Panc1 (cell line): ENCODE measurements at regions not wholly inside any gene's neighbourhood (a gene's known extent, or its start where the extent isn't known, plus 50 kb on each side); places are given as distances from the start of the nearest gene placed in this dataset.

Source experiments
- ATAC-seq: fragments of 200-7000 bp; cut with Tn5 transposase; 2 replicates; pipeline ENCODE4 v1.9.1; 2020; ENCODE audit warnings: mild to moderate bottlenecking, moderate library complexity
- BruUV-seq: library from RNA; stranded (reverse); fragments of 400-500 nt; replicated peaks from 2 replicates; lab custom pipeline; 2021; lab: Mats Ljungman, UMichigan
- CTCF ChIA-PET: fragments of 300-600 bp; sonication (Branson Sonifier 250); formaldehyde crosslinking; loops from one replicate; lab custom pipeline; 2022; ENCODE audit warnings: antibody characterized with exemption; lab: Charles Lee
- POLR2A ChIA-PET: fragments of 300-600 bp; sonication (Branson Sonifier 250); formaldehyde crosslinking; loops from one replicate; lab custom pipeline; 2022; ENCODE audit warnings: antibody characterized with exemption; lab: Charles Lee
- DNase-seq: peaks from one replicate; pipeline ENCODE4 v3.0.0-alpha.2; 2010; ENCODE audit warnings: low read depth, low spot score
- H3K27ac ChIP-seq: 2 replicates; pipeline ENCODE4 v1.5.1; 2011; ENCODE audit warnings: mild to moderate bottlenecking, low read length, inconsistent platforms
- H3K27me3 ChIP-seq: fragments of 200-500 bp; sonication (Bioruptor generic); 2 replicates; pipeline ENCODE4 v1.6.0; 2014; ENCODE audit warnings: low read length, inconsistent platforms; ENCODE audit not compliant: control insufficient read depth, insufficient read depth
- H3K36me3 ChIP-seq: fragments of 200-500 bp; sonication (Bioruptor generic); 2 replicates; pipeline ENCODE4 v1.5.1; 2014; ENCODE audit warnings: inconsistent platforms, mild to moderate bottlenecking, low read length, moderate library complexity; ENCODE audit not compliant: control insufficient read depth, insufficient read depth
- H3K4me1 ChIP-seq: 2 replicates; pipeline ENCODE4 v1.5.1; 2011; ENCODE audit warnings: inconsistent platforms, mild to moderate bottlenecking, low read length, moderate library complexity; ENCODE audit not compliant: control insufficient read depth, insufficient read depth
- H3K4me3 ChIP-seq, 2 experiments: 2 replicates each; pipeline ENCODE4 v1.5.1; 2011 to 2012; ENCODE audit warnings: low read depth in 2 of 2, low read length in 2 of 2, mild to moderate bottlenecking in 2 of 2, inconsistent platforms in 1 of 2, moderate library complexity in 1 of 2
- H3K9me3 ChIP-seq: fragments of 200-500 bp; sonication (Bioruptor generic); 2 replicates; pipeline ENCODE4 v1.5.1; 2014; ENCODE audit warnings: low read depth, mild to moderate bottlenecking, inconsistent platforms, low read length, moderate library complexity; ENCODE audit not compliant: control insufficient read depth, insufficient read depth
- POLR2AphosphoS5 ChIP-seq: IDR thresholded peaks from 2 replicates; pipeline ENCODE4 v1.6.1; 2012; ENCODE audit warnings: mild to moderate bottlenecking, low read depth, low read length, moderate library complexity
- REST ChIP-seq, 2 experiments: IDR thresholded peaks; 2 replicates each; pipeline ENCODE4 v1.6.1; 2011 to 2012; ENCODE audit warnings: low read depth in 2 of 2, control low read depth in 1 of 2, low read length in 1 of 2, mild to moderate bottlenecking in 1 of 2, moderate library complexity in 1 of 2; ENCODE audit not compliant: insufficient read depth in 1 of 2
- SIN3A ChIP-seq: IDR thresholded peaks from 2 replicates; pipeline ENCODE4 v1.6.1; 2012; ENCODE audit warnings: low read depth, mild to moderate bottlenecking, low read length, moderate library complexity, borderline replicate concordance; ENCODE audit not compliant: insufficient read depth
- TCF7L2 ChIP-seq: IDR thresholded peaks from 2 replicates; pipeline ENCODE4 v1.6.1; 2011; ENCODE audit warnings: mild to moderate bottlenecking, low read depth, low read length, inconsistent platforms
- in situ Hi-C: cut with HindIII; loops from 2 replicates; pipeline ENCODE4 v1.10.0; 2016; ENCODE audit warnings: low sequenced_read_pairs, low pct_unique_long_range_greater_than_20kb
- intact Hi-C: fragments of 100-400 bp; cut with micrococcal nuclease; formaldehyde crosslinking; loops from one replicate; pipeline ENCODE4 v1.10.0; 2022; ENCODE audit not compliant: unreplicated experiment
- TF ChIP-seq, protein P1 (sequence below): fragments of 450-650 bp; IDR thresholded peaks from 2 replicates; pipeline ENCODE4 v1.5.1; 2017; ENCODE audit warnings: mild to moderate bottlenecking

DNA sequence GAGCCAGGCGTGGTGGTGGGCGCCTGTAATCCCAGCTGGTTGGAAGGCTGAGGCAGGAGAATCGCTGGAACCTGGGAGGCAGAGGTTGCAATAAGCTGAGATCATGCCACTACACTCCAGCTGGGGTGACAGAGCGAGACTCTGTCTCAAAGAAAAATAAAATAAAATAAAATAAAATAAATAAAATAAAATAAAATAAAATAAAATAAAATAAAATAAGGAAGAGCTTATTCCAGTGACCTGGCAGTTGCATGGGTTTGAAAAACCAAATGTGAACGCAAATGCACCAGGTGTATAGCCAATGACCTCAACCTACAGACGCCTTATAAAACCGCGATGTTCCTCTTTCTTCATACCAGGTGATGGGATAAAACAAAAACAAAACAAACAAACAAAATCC is 995.7 kb downstream of the TYW1 start:
- no peaks in the 10 kb centered on the region for H3K9me3 ChIP-seq
- H3K27ac ChIP-seq = no peak overlapping the region
- H3K4me3 ChIP-seq = no peak overlapping the region
- in situ Hi-C loops = no loop called here
- ChIA-PET POLR2A (interaction anchor here (0.6 kb wide), 1 partner anchor 11 kb away, joined by 3 read pairs; no protein-coding TSS in a partner anchor), CTCF (no interaction called here)
- no peak for ATAC-seq
- BruUV-seq = no TSS peak
- DNase-seq = no peak
- intact Hi-C loops = no loop called here
- H3K4me1 ChIP-seq = no peaks in the 10 kb centered on the region
- H3K36me3 ChIP-seq = no peaks in the 10 kb centered on the region
- H3K27me3 ChIP-seq = no peaks in the 10 kb centered on the region
- no peak for TF ChIP-seq SIN3A
- TF ChIP-seq TCF7L2 = no peak
- TF ChIP-seq, protein P1, sequence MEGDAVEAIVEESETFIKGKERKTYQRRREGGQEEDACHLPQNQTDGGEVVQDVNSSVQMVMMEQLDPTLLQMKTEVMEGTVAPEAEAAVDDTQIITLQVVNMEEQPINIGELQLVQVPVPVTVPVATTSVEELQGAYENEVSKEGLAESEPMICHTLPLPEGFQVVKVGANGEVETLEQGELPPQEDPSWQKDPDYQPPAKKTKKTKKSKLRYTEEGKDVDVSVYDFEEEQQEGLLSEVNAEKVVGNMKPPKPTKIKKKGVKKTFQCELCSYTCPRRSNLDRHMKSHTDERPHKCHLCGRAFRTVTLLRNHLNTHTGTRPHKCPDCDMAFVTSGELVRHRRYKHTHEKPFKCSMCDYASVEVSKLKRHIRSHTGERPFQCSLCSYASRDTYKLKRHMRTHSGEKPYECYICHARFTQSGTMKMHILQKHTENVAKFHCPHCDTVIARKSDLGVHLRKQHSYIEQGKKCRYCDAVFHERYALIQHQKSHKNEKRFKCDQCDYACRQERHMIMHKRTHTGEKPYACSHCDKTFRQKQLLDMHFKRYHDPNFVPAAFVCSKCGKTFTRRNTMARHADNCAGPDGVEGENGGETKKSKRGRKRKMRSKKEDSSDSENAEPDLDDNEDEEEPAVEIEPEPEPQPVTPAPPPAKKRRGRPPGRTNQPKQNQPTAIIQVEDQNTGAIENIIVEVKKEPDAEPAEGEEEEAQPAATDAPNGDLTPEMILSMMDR = no peak
- TF ChIP-seq REST (IDR thresholded peaks at IDR 0.05; ENCODE audit: insufficient read depth in 1 of 2, low read depth in 2 of 2, low read length in 1 of 2) = no peak
- TF ChIP-seq POLR2AphosphoS5 = no peak

DNA sequence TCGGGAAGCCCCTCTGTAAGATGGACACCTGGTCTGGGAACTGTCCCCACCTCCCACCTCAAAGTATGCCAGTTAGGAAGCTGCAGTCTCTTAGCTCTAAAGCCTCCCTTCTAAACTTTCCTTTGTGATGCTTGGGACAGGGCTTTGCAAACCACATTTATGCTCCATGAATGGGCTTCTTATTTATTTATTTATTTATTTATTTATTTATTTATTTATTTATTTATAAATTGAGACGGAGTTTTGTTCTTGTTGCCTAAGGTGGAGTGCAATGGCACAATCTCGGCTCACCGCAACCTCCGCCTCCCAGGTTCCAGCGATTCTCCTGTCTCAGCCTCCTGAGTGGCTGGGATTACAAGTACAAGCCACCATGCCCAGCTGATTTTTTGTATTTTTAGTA is 1009.4 kb downstream of the TYW1 start:
- H3K4me1 ChIP-seq = no peaks in the 10 kb centered on the region
- no peaks in the 10 kb centered on the region for H3K27me3 ChIP-seq
- in situ Hi-C loops = no loop called here
- CTCF ChIA-PET = no interaction called here
- H3K36me3 ChIP-seq = no peaks in the 10 kb centered on the region
- ATAC-seq (no peak), DNase-seq (no peak)
- no peak overlapping the region for H3K4me3 ChIP-seq
- POLR2A ChIA-PET = no interaction called here
- intact Hi-C loops = no loop called here
- TF ChIP-seq POLR2AphosphoS5 = no peak
- BruUV-seq = no TSS peak
- no peak overlapping the region for H3K27ac ChIP-seq
- no peaks in the 10 kb centered on the region for H3K9me3 ChIP-seq

- TF ChIP-seq POLR2AphosphoS5 (no peak), REST (IDR thresholded peaks at IDR 0.05; ENCODE audit: insufficient read depth in 1 of 2, low read depth in 2 of 2, low read length in 1 of 2) (no peak), TCF7L2 (no peak), SIN3A (no peak)
- TF ChIP-seq, protein P1 = no peak
Measured at GRCh38 chr7:68006619-68007018, 1010.0 kb downstream of the TYW1 start.

More at GRCh38 chr7:68006619-68007018, 1010.0 kb downstream of the TYW1 start:
- CTCF ChIA-PET = no interaction called here
- no peak for ATAC-seq
- no peak for DNase-seq
- Histone ChIP-seq H3K4me3 (no peak overlapping the region), H3K27ac (no peak overlapping the region), H3K9me3 (no peaks in the 10 kb centered on the region), H3K36me3 (no peaks in the 10 kb centered on the region), H3K4me1 (no peaks in the 10 kb centered on the region), H3K27me3 (no peaks in the 10 kb centered on the region)
- intact Hi-C loops = no loop called here
- in situ Hi-C loops = no loop called here
- POLR2A ChIA-PET = no interaction called here
- BruUV-seq = no TSS peak
